HS-27A (cell line): ENCODE measurements at regions not wholly inside any gene's neighbourhood (a gene's known extent, or its start where the extent isn't known, plus 50 kb on each side); places are given as distances from the start of the nearest gene placed in this dataset.
"Not testable (repeated sequence)": the region's sequence is repeated elsewhere in the genome, so short reads cannot be mapped to it uniquely, and the experiment has no call there.

Experiments
- DNase-seq: peaks from one replicate; pipeline ENCODE4 v3.0.0-alpha.2; 2012; ENCODE audit warnings: low read depth, missing footprints

DNA sequence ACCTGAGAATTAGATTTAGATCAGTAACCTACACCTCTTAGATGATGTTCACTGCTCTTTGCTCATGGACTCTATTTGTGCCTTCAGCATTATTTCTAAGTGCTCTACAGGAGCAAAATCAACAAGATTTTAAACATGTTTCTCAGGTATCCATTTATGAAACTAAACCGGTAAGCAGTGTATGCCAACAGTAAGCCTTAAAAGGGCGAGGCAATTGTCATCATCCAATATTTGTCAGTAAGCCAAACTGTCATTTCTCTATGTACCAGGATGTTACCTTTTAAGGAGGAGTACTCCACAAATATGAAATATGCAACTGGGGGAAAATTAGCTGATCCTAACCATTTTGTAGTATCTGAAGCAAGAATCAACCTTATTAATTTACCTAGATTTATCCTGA lies 69.6 kb upstream of the ZNF184 start:
- no peak for DNase-seq

GRCh38 chr6:27541933-27542297 lies 69.0 kb upstream of the ZNF184 start:
- no peak for DNase-seq

- no peak for DNase-seq
Observed at GRCh38 chr6:27541212-27541932, 68.5 kb upstream of the ZNF184 start.

- no peak for DNase-seq
Observed at GRCh38 chr6:27539551-27539950, 66.6 kb upstream of the ZNF184 start.

GRCh38 chr6:27532820-27533538 lies 60.1 kb upstream of the ZNF184 start:
- DNase-seq: no peak

GRCh38 chr6:27531772-27532459 lies 59.0 kb upstream of the ZNF184 start:
- DNase-seq: no peak

- DNase-seq: not testable (repeated sequence)
Observed at GRCh38 chr6:27529796-27530195, 56.9 kb upstream of the ZNF184 start.

- no peak for DNase-seq
Observed at GRCh38 chr6:27528714-27529113, 55.8 kb upstream of the ZNF184 start.
